ENCODE measurements at regions not wholly inside any gene's neighbourhood (a gene's known extent, or its start where the extent isn't known, plus 50 kb on each side); places are given as distances from the start of the nearest gene placed in this dataset.
A peak's percentile ranks its signal among the peaks of the same experiment; 100 is the strongest.

GRCh38 chr13:73387318-73387717 is 328.5 kb downstream of the KLF5 start:
- H3K36me3 Mint-ChIP-seq (ENCODE audit: insufficient read depth, unreplicated experiment) = no peaks in the 10 kb centered on the region
- no peak overlapping the region for H3K4me3 ChIP-seq (ENCODE audit: low read depth, low read length)
- no peaks in the 10 kb centered on the region for H3K4me1 Mint-ChIP-seq (ENCODE audit: low read depth, unreplicated experiment)
- H3K9me3 Mint-ChIP-seq (ENCODE audit: unreplicated experiment) = peaks cover 39% of the 10 kb centered on the region
- intact Hi-C loops (cut with micrococcal nuclease; ENCODE audit: unreplicated experiment) = no loop called here
- CTCF ChIA-PET = no interaction called here
- no peak overlapping the region for H3K27ac Mint-ChIP-seq (ENCODE audit: unreplicated experiment)
- H3K27me3 ChIP-seq (replicated peaks; ENCODE audit: control insufficient read depth, insufficient read depth, low read length) = no peaks in the 10 kb centered on the region
- no peaks in the 10 kb centered on the region for H3K27me3 Mint-ChIP-seq (ENCODE audit: insufficient read depth, unreplicated experiment)
- H3K4me3 Mint-ChIP-seq (ENCODE audit: unreplicated experiment) = no peak overlapping the region
- no peak for TF ChIP-seq CTCF (IDR thresholded peaks at IDR 0.05; ENCODE audit: insufficient read depth in 1 of 2, low read depth in 1 of 2, low read length in 1 of 2, severe bottlenecking in 1 of 2, unreplicated experiment in 1 of 2)
- H3K36me3 ChIP-seq (ENCODE audit: control insufficient read depth, insufficient read depth, low read length) = no peaks in the 10 kb centered on the region
- H3K9me3 ChIP-seq = no peaks in the 10 kb centered on the region; the same call in 1 of the 2 replicates
- POLR2A ChIA-PET = no interaction called here
- no TSS peak for BruUV-seq (replicated peaks)
- no peak for DNase-seq
- H3K4me1 ChIP-seq = no peaks in the 10 kb centered on the region

- POLR2A ChIA-PET = no interaction called here
- H3K36me3 Mint-ChIP-seq (ENCODE audit: insufficient read depth, unreplicated experiment) = no peaks in the 10 kb centered on the region
These were observed 327.0 kb downstream of the KLF5 start for GRCh38 chr13:73385848-73386247.

GRCh38 chr13:73372666-73373627 is 314.1 kb downstream of the KLF5 start:
- no peak overlapping the region for H3K4me3 ChIP-seq (ENCODE audit: low read depth, low read length)
- POLR2A ChIA-PET = no interaction called here
- peaks cover 33% of the 10 kb centered on the region for H3K9me3 Mint-ChIP-seq (ENCODE audit: unreplicated experiment)
- no peak for TF ChIP-seq CTCF (IDR thresholded peaks at IDR 0.05; ENCODE audit: insufficient read depth in 1 of 2, low read depth in 1 of 2, low read length in 1 of 2, severe bottlenecking in 1 of 2, unreplicated experiment in 1 of 2)
- H3K4me1 ChIP-seq = peaks cover 35% of the 10 kb centered on the region
- no peaks in the 10 kb centered on the region for H3K36me3 ChIP-seq (ENCODE audit: control insufficient read depth, insufficient read depth, low read length)
- H3K27ac Mint-ChIP-seq (ENCODE audit: unreplicated experiment) = peak overlapping the region; percentile 60
- no peaks in the 10 kb centered on the region for H3K27me3 Mint-ChIP-seq (ENCODE audit: insufficient read depth, unreplicated experiment)
- H3K4me1 Mint-ChIP-seq (ENCODE audit: low read depth, unreplicated experiment) = peaks cover 20% of the 10 kb centered on the region
- CTCF ChIA-PET = no interaction called here
- BruUV-seq (replicated peaks) = no TSS peak
- H3K4me3 Mint-ChIP-seq (ENCODE audit: unreplicated experiment) = peak overlapping the region; percentile 8
- H3K36me3 Mint-ChIP-seq (ENCODE audit: insufficient read depth, unreplicated experiment) = peaks cover 11% of the 10 kb centered on the region
- no peaks in the 10 kb centered on the region; the same call in 1 of the 2 replicates for H3K9me3 ChIP-seq
- peak; percentile 24 to 46 for DNase-seq
- intact Hi-C loops (cut with micrococcal nuclease; ENCODE audit: unreplicated experiment) = no loop called here
- no peaks in the 10 kb centered on the region for H3K27me3 ChIP-seq (replicated peaks; ENCODE audit: control insufficient read depth, insufficient read depth, low read length)

More at GRCh38 chr13:73385848-73386247, 327.0 kb downstream of the KLF5 start:
- no peaks in the 10 kb centered on the region for H3K27me3 Mint-ChIP-seq (ENCODE audit: insufficient read depth, unreplicated experiment)
- no peak overlapping the region for H3K4me3 Mint-ChIP-seq (ENCODE audit: unreplicated experiment)
- no TSS peak for BruUV-seq (replicated peaks)
- TF ChIP-seq CTCF (IDR thresholded peaks at IDR 0.05; ENCODE audit: insufficient read depth in 1 of 2, low read depth in 1 of 2, low read length in 1 of 2, severe bottlenecking in 1 of 2, unreplicated experiment in 1 of 2) = no peak
- Histone ChIP-seq H3K4me3 (ENCODE audit: low read depth, low read length) (no peak overlapping the region), H3K4me1 (no peaks in the 10 kb centered on the region), H3K9me3 (no peaks in the 10 kb centered on the region; the same call in 1 of the 2 replicates), H3K27me3 (replicated peaks; ENCODE audit: control insufficient read depth, insufficient read depth, low read length) (no peaks in the 10 kb centered on the region), H3K36me3 (ENCODE audit: control insufficient read depth, insufficient read depth, low read length) (no peaks in the 10 kb centered on the region)
- H3K9me3 Mint-ChIP-seq (ENCODE audit: unreplicated experiment) = peaks cover 28% of the 10 kb centered on the region
- no peak overlapping the region for H3K27ac Mint-ChIP-seq (ENCODE audit: unreplicated experiment)
- H3K4me1 Mint-ChIP-seq (ENCODE audit: low read depth, unreplicated experiment) = no peaks in the 10 kb centered on the region
- no peak for DNase-seq
- intact Hi-C loops (cut with micrococcal nuclease; ENCODE audit: unreplicated experiment) = no loop called here
- CTCF ChIA-PET = no interaction called here

Measured in Caco-2 (cell line).